ENCODE measurements at regions not wholly inside any gene's neighbourhood (a gene's known extent, or its start where the extent isn't known, plus 50 kb on each side); places are given as distances from the start of the nearest gene placed in this dataset.
"Not testable (repeated sequence)": the region's sequence is repeated elsewhere in the genome, so short reads cannot be mapped to it uniquely, and the experiment has no call there.

DNA sequence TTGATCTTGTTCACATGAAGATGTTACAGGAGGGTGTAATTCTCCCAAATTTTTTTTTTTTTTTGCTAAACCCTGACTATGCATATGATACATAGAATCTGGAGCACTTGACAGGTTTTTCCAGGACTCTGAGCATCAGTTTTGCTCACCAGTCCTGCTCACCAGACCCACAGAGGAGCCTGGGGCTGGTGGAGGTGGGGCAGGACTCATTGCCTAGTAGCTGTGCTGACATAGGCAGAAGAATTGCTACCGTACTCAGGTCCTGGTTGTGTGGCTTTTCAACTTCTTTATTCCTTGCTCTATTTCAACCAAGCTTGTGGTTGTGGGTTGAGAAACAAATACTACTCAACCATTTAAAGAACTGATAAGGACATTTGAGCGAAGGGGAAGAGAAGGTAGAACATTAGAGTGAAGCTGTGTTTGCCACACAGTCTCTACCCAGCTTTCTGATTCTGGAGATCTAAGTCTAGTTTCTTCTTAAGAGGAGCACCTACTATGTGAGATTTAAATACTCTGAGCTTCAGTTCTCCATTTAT, 212.4 kb downstream of the UTP18 start:
- no peak for DNase-seq
- intact Hi-C loops (cut with DNase I), result no loop called here

DNA sequence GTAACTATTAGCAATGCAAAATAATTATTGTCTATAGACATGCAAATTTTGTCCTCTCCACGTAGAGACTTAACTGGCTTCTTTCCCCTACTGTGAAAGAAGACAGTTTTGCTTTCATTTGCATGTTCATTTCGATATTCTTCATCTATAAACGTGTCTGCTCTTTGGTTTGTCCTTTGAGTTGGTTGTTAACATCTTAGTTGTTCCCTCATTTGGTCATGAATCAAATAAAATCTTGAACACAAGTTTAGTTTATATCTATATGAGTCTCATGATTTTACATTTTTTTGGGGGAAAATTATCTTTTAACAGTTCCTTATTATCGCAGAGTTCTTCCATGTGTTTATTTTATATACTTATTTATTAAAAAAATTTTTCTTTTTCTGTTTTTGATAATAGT, 214.4 kb downstream of the UTP18 start:
- intact Hi-C loops (cut with DNase I), result no loop called here
- DNase-seq, result no peak

DNA sequence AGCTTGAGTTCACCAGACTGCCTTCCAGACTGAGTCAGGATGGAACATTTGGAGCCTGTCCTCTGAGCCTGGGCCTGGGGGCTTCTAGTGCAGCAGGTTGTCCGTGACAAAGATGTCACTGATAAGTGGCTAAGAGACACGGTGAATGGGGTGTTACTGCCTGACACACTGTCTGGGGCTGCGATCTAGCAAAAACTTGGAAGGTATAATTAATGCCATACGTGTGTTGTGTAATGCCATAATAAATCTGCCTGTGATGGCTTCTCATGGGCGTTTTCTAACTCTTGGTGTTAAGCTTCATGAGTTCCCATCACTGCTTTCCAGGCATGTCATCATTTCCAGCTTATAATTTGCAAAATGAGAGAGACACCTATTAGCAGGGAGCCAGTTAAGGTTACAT, 215.4 kb downstream of the UTP18 start:
- DNase-seq, result peak in 1 of 42 donors; percentile 27
- intact Hi-C loops (cut with DNase I), result no loop called here

DNA sequence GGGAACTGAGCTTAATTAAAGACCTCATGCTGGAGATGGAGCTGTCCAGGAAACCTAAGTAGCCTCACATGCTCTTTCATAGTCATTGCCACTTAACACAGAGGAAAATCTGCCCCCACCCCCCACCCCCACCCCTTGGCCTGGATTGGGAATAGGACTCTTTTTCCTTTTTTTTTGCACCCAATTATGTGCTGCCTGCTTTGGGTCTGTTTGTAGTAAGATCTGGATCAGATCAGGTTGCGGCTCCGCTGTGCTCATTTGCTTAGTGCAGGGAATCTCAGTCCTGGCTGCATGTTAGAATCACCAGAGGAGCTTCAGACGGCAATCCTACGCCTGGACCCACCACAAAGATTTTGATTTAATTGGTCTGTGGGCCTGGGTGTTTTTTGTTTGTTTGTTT, 219.0 kb downstream of the UTP18 start:
- intact Hi-C loops (cut with DNase I), result no loop called here
- peak in 1 of 42 donors; percentile 16 for DNase-seq

DNA sequence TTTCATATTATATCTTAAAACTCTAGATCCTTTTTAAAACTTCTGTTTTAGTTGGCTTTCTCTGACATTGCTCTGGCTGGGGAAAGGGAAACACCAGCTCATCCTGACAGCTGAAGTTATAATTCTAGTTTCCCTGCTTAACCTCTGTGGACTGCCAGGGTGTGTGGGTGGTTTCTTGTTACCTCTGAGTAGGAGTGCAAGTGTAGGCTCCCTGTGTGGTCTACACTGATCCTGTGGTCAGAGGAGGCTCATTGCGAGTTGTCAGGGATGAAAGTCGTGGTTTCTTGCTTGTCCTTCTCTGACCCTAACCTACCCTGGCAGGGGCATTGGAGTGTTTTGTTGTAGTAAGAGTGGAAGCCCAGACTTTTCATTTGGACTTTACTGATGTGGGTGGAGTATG, 221.0 kb downstream of the UTP18 start:
- peak in 1 of 42 donors; percentile 23 for DNase-seq
- intact Hi-C loops (cut with DNase I), result no loop called here

DNA sequence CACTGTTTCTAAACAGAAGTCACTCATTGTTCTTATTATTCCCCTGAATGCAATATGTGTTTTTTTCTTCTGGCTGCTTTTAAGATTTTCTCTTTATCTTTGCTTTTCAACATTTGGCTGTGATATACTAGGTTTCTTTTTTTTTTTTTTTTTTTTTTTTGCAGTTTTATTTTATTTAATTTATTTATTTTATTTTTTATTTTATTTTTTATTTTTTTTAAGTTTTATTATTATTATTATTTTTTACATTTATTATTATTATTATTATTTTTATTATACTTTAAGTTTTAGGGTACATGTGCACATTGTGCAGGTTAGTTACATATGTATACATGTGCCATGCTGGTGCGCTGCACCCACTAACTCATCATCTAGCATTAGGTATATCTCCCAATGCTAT, 221.9 kb downstream of the UTP18 start:
- DNase-seq; intact Hi-C loops (cut with DNase I): not testable (repeated sequence)

DNA sequence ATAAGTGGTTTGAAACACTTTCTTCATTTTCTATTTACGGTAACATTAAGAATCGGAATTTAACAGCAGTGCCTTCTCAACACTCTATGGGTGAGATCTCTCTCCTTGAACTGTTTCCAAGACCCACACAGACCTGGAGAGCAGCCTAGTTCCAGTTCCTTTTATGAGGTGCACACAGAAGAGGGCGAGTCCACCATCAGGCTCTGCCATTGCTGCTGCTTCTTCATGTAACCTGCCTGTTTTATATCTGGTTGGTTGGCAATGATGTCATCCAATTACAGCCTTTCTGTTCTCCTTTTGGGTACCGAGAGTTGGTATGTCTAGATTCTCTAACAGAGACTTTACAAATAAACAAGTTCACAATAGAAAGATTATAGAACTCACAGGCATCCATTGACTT, 225.7 kb downstream of the UTP18 start:
- intact Hi-C loops (cut with DNase I), result no loop called here
- DNase-seq, result peak in 11 of 42 donors; percentile 8 to 36 (median 17)

DNA sequence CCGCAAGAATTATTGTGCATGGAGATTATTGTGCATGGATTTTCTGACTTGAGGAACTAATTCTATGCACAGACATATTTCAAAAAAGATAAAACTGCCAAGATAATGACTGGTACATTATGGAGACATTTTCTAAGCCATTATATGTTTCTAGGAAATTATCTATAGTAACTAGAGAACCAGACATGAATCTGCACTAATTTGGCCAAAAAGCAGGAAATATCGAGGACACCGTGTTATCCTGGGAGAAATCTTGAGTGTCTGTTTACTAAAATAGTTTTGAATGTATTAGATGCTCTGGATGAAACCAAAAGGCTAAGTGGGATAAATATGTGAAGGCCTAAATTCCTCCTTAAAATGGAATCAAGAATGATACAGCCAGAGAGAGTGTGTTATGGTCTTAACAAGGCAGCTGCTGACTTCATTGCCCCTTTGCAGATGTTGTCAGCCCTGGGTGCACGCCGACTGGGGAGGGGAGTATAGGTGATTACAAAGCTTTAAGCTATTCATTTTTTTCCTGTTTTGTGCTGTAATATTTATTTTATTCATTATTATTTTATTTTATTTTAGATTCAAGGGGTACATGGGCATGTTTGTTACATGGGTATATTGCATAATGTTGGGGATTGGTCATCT, 226.7 kb downstream of the UTP18 start:
- intact Hi-C loops (cut with DNase I), result no loop called here
- peak in 1 of 42 donors; percentile 29 for DNase-seq

DNA sequence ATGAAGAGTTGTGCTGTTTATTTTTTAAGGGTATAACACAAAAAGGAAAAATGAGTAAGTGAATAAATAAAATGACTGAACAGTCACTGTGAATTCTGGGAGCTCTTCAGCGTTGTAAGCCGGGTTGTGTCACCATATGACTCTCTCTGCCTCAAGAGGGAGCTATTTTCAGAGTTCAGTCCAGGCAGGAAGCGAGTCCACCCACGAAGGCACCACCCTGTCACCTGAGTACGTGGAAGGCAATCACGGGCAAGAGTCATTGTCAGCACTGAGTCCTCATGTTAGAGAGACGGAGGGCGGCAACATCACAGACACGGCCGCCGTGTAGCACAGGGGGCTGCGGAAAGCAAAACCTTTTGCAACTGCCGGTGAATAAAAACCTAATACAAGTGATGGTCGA, 227.6 kb downstream of the UTP18 start:
- DNase-seq, result peak in 1 of 42 donors; percentile 35
- intact Hi-C loops (cut with DNase I), result no loop called here

DNA sequence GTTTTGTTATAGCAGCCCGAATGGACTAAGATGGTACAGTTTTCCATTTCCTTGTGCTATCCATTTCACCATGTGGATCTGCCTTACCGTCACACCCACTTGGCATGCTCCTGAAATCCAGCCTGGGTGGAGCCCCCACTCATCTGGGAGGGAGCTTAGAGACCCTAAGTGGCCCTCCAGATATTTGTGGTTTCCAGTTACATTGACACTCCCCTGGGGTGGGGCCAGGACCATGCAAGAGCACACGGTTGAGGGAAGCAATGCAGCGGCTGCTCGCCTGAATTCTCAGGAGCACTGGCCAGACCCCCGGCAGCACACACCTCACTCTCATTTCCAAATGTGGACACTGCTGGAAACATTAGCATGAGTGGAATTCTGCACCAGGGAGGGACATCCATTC, 231.1 kb downstream of the UTP18 start:
- DNase-seq, result no peak

DNA sequence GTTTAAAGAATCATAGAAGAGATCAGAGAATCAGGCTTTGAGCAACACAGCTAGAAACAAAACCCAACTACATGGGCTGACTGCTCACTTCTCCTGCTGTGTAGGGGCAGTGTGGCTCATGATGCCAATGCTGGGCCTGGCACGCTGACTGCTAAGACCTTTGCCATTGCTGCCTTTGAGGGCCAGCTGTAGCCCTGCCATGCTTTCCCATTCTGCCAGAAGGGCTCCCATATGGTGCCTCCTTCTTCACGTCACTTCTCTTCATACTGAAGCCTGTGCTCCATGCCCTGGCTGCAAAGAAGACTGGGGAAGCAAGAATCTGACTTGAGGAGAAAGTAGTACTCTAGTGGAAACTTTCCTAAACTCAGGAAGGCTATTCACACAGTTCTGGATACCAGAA, 232.9 kb downstream of the UTP18 start:
- DNase-seq, result no peak
- intact Hi-C loops (cut with DNase I), result no loop called here

More for the DNA sequence above, 231.1 kb downstream of the UTP18 start:
- intact Hi-C loops (cut with DNase I), result no loop called here

DNA sequence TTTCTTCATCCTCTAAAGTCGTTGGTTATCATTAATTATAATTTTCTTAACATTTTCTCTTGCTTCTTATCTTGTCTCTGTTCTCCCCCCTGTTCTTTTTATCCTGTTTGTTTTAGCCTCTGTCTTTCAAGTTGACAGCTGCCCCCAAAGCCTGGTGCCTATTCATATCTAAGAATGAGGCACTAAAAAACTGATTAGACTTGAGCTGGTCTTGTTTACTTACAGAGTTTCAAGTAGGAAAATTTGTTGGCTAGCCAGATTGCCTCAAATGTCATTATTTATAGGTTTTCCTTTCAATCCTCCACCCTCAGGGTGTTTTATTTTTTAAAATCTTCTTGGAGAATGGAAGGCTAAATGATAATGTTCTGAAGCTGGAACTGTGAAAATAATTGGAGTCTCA, 236.0 kb downstream of the UTP18 start:
- intact Hi-C loops (cut with DNase I), result no loop called here

DNA sequence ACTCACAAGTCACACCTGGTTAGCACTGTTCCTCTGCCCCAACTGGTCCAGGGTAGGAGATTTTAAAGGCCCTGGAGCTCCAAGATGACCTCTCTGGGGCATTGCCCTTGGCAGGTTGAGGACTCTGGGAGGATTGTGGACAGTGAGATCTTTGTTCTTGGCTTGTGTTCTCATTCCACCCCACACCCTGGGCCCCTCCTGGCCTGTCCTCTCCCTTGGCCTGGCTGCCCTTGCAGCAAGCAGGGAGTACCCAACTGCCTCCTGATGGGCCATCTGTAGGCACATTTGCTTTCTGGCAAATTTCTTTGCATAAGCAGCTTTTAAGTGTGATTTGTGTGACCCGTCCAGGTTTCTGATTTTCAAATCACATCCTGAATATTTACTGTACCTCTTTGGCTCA, 239.6 kb downstream of the UTP18 start:
- intact Hi-C loops (cut with DNase I), result no loop called here
- DNase-seq, result peak in 6 of 42 donors; percentile 10 to 29 (median 18)

More for the DNA sequence above, 236.0 kb downstream of the UTP18 start:
- DNase-seq, result no peak

DNA sequence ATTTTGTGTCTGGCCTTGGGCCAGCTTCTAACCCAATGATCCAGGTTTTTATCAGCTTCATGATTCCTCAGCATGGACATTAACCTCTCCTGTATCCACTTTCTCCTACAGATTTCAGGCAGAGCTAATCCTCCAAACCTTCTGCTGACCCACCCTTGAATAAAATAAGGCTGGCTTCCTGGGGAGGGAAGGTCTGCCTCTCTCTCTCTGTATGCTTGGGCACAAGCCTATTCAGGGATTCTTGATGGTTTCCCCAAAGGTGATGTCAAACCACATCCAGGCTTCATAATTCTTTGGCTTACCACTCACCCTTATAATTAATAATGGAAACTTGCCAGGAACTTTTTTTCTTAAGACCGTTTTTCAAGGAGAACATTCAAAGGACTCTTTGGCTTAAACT, 240.1 kb downstream of the UTP18 start:
- no peak for DNase-seq
- intact Hi-C loops (cut with DNase I), result no loop called here

DNA sequence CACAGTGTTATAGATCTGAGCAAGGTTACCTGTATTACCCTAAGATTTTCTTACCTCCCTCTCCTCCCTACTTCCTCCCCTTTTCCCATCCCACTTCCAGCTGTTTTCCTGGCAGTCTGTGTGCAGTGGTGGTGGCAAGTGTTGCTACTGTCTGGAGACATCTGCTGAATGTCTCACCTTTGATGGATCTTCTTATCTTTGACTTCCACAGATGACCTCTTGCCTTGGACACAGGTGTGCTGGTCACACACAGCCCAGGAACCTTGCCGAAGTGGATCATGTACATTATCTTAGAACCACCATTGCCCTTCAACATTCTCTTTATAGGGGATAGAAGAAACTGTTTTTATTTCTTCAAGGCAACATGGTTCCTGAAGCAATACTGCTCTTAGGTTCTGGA, 245.1 kb downstream of the UTP18 start:
- DNase-seq, result no peak
- intact Hi-C loops (cut with DNase I), result no loop called here

DNA sequence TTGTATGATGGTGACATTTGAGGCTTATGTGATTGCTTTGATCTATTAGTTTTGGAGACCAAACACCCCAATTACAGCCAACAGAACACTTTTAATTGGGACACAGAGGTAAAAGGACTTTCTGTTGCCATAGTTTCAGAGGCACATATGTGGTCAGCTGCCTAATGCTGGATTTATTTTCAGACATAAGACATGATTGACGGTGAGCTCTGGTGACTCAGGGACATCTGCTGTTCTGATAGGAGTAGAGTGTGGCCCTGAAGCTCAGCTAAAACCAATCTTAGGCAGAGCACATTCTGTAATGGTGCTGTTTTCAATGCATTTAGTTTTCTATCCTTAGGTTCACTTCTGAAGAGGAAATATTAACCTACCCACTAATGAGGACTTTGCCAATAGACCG, 247.1 kb downstream of the UTP18 start:
- intact Hi-C loops (cut with DNase I), result no loop called here
- DNase-seq, result no peak

DNA sequence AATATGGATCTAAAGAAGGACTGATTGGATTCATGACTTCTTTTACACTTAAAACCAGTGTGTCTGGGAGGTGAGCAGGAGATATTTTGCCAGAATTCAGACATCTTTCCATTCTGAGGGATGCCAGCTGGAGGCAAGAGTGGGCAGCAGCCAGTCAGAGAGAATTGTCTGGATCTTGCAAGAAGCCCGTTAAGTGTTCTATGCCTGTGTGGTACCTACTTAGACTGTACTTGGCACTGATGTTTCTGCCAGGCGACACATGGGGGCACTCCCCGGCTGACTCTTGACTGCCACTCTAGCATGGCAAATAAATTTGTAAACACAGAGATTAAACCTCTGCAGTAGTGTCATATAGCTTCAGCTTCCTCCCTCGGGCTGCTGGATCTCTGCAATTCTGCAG, 247.7 kb downstream of the UTP18 start:
- DNase-seq, result peak in 33 of 42 donors; percentile 7 to 65 (median 37)
- intact Hi-C loops (cut with DNase I), result no loop called here

DNA sequence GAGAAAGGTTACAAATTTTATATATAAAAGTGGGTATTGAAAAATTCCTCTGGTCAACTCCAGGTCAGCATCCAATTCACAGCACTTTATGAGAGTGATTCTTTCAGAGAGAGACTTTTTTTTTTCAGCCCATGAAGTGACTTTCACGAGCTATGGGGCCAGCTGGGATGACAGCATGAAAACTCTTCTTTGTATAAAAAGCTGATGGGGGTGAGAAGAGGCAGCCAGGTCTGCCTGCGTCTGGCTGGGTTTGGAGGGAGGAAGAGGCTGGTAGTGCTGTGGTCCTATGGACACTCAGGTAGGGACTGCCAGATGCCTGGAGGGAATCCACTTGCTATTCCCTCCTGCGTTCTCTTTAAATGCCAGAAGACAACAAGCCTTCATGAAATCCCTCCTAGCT, 250.6 kb downstream of the UTP18 start:
- intact Hi-C loops (cut with DNase I), result no loop called here
- DNase-seq, result peak in 7 of 42 donors; percentile 9 to 51 (median 24)

DNA sequence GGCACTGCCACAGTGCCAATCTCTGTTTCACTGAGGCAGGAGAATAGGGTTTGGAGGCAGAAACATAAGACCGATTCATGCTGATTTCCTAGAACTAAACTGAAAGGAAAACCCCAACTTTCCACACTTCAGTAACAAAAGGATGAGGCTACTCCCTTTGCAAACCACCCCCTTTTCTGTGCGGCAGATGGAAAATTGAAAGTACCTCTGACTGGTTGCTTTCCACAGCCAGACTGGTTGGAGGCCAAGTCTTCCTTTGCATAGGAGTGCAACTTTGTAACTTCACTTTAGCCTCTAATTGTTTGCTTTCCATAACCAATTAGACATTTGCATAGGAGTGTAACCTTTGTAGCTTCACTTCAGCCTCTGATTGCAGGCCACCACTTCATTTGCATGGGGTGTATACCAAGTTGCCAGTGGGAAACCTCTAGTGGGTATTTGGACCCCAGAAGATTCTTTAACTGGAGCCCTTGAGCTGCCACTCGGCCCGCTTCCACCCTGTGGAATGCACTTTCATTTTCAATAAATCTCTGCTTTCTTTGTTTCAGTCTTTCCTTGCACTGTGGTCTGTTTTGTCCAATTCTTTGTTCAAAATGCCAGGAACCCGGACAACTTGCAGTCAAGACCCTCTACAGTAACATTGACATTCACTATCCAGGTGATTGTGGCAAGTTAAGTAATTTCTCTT, 252.0 kb downstream of the UTP18 start:
- no peak for DNase-seq
- intact Hi-C loops (cut with DNase I), result no loop called here

DNA sequence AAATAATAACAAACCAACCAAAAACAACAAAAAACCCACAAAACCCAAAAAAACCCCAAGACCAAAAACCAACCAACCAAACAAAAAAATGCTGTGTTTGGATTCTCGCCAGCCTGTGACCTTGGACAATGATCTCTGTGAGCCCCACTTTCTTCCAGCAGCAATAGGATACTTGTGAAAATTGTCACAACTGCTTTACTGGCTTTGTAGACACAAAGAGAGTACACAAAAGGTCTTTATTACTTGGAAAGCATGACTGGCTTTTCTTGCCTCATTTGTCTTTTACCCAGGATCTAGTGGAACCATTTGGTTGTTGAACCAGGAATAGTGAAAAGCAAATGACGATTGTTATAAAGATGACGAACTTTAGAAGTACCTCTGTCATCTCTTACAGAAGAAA, 256.6 kb downstream of the UTP18 start:
- intact Hi-C loops (cut with DNase I), result no loop called here
- no peak for DNase-seq

DNA sequence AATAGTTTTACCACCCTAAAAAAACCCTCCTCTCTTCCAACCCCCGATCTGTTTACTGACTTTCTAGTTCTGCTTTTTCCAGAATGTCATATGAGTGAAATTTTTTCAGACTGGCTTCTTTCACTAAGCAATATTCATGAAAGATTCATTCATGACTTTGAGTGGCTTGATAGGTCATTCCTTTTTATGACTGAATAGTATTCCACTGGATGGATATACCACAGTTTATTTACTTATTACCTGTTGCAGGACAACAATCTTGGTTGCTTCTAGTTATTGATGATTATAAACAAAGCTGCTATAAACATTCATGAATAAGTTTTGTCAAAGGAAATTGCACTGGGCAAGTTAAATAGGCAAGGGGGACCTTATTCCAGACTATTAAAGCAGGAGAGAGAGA, 264.2 kb downstream of the UTP18 start:
- intact Hi-C loops (cut with DNase I), result no loop called here
- DNase-seq, result no peak

Data from head of caudate nucleus (tissue), 42 donors.